ENCODE measurements at regions not wholly inside any gene's neighbourhood (a gene's known extent, or its start where the extent isn't known, plus 50 kb on each side); places are given as distances from the start of the nearest gene placed in this dataset.

DNA sequence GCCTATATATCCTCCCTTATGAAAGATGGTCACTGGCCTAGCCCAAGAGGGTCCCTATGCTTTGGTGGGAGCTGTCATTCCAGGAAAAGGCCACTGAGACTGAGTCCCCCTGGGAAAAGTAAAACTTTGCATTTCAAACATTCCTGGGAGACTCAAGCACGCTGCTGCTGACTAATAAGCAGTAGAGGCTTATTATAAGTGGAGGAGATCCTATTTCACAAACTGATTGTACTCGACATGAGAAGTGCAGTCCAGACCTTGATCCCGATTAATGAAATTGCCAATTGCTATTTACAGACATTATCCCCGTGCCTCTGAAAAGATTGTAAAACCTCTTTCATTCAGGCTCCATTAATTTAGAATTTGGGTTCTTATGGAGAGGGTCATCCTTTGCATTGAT is 96.6 kb downstream of the EMP1 start:
- no peak for DNase-seq (ENCODE audit: low read depth, low spot score)

DNA sequence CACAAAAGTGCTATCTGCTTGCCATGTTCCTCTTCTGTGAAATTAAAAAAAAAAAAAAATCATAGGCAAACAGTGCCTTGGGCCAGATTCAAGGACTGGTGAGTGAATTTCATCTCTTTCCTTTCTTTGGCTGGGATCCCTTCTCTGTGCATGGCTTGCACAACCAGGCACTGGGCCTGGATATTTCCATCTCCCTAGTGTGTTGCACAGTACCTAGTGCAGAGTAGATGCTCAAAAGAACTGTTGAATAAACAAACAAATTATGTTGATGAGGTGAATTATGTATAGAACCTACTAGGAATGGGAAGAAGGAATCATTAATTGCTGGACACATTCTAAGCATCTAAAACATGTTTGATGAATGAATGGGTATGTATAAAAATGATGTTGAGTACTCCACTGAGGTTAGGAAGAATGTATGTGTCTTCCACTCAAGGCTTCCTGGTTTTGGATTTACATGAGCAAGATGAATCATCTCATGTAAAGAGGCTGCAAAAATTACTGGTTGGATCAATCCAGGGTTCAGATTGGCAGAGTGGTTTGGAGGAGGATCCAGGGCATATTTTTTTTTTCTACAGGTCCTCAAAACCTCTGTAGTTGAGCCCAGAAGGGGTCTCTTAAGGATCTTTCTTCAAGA is 93.2 kb downstream of the EMP1 start:
- DNase-seq (ENCODE audit: low read depth, low spot score): no peak

GRCh38 chr12:13288937-13289652 is 92.6 kb downstream of the EMP1 start:
- DNase-seq (ENCODE audit: low read depth, low spot score): no peak

DNA sequence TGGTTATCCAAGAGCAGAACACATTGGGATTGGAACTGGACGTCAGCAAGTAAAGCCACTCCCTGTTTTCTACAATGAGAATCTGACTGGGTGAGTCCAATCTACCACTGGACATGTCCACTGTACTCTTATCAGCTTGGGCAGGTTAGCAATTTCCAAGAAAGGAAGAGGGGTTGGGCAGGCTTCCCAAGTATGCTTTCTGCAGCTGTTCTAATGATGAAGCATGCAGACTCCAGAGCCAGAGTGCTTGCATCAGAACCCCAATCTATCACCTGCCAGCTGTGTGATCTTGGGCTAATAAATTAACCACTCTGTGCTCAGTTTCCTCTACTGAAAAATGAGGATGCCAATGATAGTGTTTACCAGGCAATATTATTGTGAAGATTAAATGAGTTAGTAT is 92.0 kb downstream of the EMP1 start:
- no peak for DNase-seq (ENCODE audit: low read depth, low spot score)

- no peak for DNase-seq (ENCODE audit: low read depth, low spot score)
Measured at GRCh38 chr12:13283867-13284266, 87.3 kb downstream of the EMP1 start.

- no peak for DNase-seq (ENCODE audit: low read depth, low spot score)
Measured at GRCh38 chr12:13282861-13283260, 86.3 kb downstream of the EMP1 start.

DNA sequence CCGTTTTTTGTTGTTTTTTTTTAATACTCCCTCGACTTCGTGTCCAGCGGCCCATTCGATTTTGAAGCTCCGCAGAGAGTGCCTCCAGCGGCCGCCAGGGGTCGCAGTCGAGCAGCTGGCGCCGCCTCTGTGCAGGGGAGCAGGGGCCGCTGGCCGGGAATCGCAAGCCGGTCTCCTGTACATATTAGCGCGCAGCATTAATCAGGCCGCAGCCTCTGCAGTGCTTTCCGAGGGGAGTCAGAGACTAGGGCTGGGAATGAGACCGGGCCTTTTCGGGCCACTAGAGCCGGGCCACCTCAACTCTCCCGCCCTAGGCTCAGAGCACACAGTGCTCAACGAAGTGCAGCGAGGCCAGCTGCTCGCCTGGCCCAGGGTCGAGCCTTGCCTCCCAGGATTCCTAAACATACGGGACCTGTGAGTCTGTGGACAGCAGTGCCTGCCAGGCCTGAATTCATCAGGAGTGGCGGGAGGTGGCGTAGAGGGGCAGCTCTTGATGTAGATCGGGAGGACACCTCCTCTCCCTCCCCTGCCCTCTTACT is 81.8 kb downstream of the EMP1 start:
- DNase-seq (ENCODE audit: low read depth, low spot score): peak; percentile 26

GRCh38 chr12:13277293-13277692 is 80.8 kb downstream of the EMP1 start:
- no peak for DNase-seq (ENCODE audit: low read depth, low spot score)

DNA sequence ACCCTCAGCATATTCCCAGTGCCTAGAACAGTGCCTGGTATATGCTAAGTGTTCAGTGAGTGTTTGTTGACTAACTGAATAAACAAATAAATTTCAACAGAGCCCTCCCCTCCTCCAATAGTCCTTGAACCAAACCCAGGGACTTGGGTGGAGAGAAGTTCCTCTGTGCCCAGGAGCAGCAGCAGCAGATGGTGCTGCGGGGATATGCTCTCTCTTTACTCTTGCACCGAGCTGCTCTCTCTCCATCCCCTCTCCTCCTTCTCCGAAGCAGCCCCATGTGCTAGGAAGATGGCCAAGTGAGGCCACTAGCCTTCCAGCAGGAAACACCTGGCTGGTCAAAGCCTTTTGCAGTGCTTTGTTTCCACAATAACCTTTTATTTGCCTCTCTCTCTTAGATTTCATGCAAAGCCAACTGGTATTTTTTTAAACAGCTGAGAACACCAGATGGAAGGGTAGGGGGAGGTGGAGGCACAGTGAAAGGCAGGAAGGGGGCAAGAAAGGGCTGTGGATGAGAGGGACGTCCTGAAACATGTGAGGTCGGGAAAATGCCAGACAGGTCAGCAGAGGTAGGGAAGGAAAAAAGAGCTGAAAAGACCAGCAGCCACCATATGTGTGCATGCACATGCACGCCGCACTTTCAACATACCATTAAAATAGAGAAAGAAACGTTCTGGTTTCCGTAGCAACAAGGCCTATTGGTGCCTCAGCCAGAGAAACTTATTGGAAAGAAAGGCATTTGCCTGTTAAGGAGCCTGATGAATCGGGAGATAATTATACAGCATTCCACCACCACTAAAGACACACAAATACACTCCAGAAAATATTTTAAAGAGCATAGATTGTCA is 78.9 kb downstream of the EMP1 start:
- no peak for DNase-seq (ENCODE audit: low read depth, low spot score)

DNA sequence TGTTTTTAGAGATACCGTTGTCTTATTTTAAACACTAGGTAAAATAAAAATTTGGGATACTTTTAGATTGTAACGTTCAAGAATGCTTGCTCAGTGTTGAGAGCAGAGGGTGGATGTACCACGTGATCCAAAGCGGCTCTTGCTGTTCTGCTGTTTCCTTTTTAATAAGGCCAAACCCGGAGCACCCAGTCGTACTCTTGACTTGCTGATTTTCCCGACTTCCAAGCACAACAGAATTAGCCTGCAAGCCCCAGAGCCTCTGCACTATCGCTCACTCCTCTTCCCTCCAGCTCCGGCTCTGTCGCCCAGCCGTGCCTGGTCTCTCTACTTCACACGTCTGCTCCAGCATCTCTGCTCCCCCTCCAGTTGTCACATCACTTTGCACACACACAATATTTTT is 77.3 kb downstream of the EMP1 start:
- no peak for DNase-seq (ENCODE audit: low read depth, low spot score)

DNA sequence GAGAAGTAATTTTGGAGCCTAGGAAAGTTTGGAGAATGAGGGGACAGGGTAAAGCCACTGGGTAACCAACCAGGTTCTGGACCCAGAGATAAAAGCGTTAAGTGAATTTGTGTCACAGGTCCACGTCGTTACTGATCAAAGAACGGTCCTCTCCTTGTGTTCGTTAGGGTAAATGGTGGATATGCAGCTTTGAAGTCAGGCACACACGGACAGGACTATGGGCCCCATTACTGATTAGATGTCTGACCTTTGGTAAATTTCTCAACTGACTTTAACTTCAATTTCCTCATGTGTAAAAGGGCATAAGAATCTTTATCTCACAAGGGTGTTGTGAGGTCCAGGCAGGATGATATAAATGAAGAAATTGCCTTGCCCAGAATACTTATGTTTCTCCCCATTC is 76.6 kb downstream of the EMP1 start:
- no peak for DNase-seq (ENCODE audit: low read depth, low spot score)

DNA sequence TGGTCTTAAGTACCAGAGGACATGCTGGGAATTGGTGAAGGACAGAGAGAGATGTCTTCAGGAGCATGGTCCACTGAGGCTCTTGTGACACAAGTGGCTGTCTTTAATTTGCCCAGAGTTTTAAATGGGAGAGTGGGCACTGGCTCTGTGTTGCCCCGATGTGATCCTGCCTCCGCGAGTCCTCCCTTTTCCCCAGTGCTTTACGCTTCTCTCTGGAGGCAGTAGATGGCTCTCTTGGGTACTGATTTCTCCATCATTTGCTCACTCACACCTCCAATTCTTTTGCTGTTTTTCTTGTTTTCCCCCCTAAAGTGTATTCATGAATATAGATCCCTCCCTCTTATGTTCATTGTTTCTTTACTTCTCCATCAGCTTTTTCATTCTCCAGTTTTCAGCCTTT is 74.3 kb downstream of the EMP1 start:
- no peak for DNase-seq (ENCODE audit: low read depth, low spot score)

Data from activated CD4-positive, CD25-positive, alpha-beta regulatory T cell treated with anti-CD3 and anti-CD28 coated beads, Interleukin-2, amount 50 U/mL, for 16 hours (primary cell).